T-helper 1 cell treated with Interleukin-12 subunit alpha and Interleukin-12 subunit beta and Interleukin-4 antibody, amounts not matched to agents 30 ng/mL and 1 ng/mL, for 36 hours (primary cell): ENCODE measurements at regions not wholly inside any gene's neighbourhood (a gene's known extent, or its start where the extent isn't known, plus 50 kb on each side); places are given as distances from the start of the nearest gene placed in this dataset.
"Not testable (repeated sequence)": the region's sequence is repeated elsewhere in the genome, so short reads cannot be mapped to it uniquely, and the experiment has no call there.

Source experiments
- intact Hi-C: fragments of 100-400 bp; cut with micrococcal nuclease; formaldehyde crosslinking; loops from one replicate; pipeline ENCODE4 v1.15.1; 2024

GRCh38 chr4:114034189-114034588 is 54.7 kb upstream of the ARSJ start:
- intact Hi-C loops = no loop called here

- intact Hi-C loops = no loop called here
These were observed 57.0 kb upstream of the ARSJ start for GRCh38 chr4:114036426-114036825.

GRCh38 chr4:114036864-114037263 is 57.4 kb upstream of the ARSJ start:
- intact Hi-C loops = no loop called here

GRCh38 chr4:114037988-114038387 is 58.5 kb upstream of the ARSJ start:
- intact Hi-C loops = no loop called here

GRCh38 chr4:114038762-114039387 is 59.4 kb upstream of the ARSJ start:
- intact Hi-C loops = no loop called here

- intact Hi-C loops = no loop called here
These were observed 61.1 kb upstream of the ARSJ start for GRCh38 chr4:114040319-114041116.

- intact Hi-C loops = no loop called here
These were observed 61.6 kb upstream of the ARSJ start for GRCh38 chr4:114041117-114041475.

GRCh38 chr4:114043116-114043515 is 63.7 kb upstream of the ARSJ start:
- intact Hi-C loops = no loop called here

- intact Hi-C loops = not testable (repeated sequence)
These were observed 64.9 kb upstream of the ARSJ start for GRCh38 chr4:114044351-114044750.

GRCh38 chr4:114046331-114046730 is 66.9 kb upstream of the ARSJ start:
- intact Hi-C loops = no loop called here

- intact Hi-C loops = not testable (repeated sequence)
These were observed 68.7 kb upstream of the ARSJ start for GRCh38 chr4:114048154-114048553.

- intact Hi-C loops = no loop called here
These were observed 72.8 kb upstream of the ARSJ start for GRCh38 chr4:114052227-114052626.

GRCh38 chr4:114056599-114056998 is 77.2 kb upstream of the ARSJ start:
- intact Hi-C loops = no loop called here

- intact Hi-C loops = no loop called here
These were observed 78.3 kb upstream of the ARSJ start for GRCh38 chr4:114057746-114058145.

GRCh38 chr4:114062499-114062898 is 83.1 kb upstream of the ARSJ start:
- intact Hi-C loops = no loop called here

GRCh38 chr4:114072781-114073180 is 93.3 kb upstream of the ARSJ start:
- intact Hi-C loops = no loop called here

GRCh38 chr4:114076899-114077570 is 97.6 kb upstream of the ARSJ start:
- intact Hi-C loops = no loop called here

GRCh38 chr4:114077610-114078009 is 98.2 kb upstream of the ARSJ start:
- intact Hi-C loops = no loop called here

GRCh38 chr4:114078636-114079035 is 99.2 kb upstream of the ARSJ start:
- intact Hi-C loops = no loop called here

- intact Hi-C loops = no loop called here
These were observed 102.3 kb upstream of the ARSJ start for GRCh38 chr4:114081783-114082182.

GRCh38 chr4:114082348-114082747 is 102.9 kb upstream of the ARSJ start:
- intact Hi-C loops = no loop called here

GRCh38 chr4:114085611-114086345 is 106.3 kb upstream of the ARSJ start:
- intact Hi-C loops = no loop called here
